ENCODE measurements at regions not wholly inside any gene's neighbourhood (a gene's known extent, or its start where the extent isn't known, plus 50 kb on each side); places are given as distances from the start of the nearest gene placed in this dataset.

DNA sequence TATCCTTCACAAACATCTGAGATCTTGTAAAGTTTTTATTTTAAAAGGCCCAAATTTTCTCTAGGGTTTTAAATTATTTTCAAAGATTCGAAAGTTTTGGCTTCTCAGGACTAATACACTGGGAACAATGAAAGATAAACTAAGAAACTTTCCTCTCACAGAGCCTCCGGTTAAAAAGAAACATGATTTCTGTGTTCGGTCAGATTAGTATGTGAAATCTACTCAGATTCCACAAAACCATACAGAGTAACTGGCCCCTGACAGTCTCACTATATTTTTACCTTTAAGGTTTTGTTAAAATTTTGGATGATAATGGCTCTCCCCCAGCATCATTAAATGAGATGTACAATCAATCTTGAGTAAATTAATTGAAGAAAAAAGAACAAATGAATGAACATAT, 471.0 kb downstream of the COL12A1 start:
- ChIA-PET CTCF (no interaction called here), POLR2A (ENCODE audit: unreplicated experiment) (no interaction called here)

DNA sequence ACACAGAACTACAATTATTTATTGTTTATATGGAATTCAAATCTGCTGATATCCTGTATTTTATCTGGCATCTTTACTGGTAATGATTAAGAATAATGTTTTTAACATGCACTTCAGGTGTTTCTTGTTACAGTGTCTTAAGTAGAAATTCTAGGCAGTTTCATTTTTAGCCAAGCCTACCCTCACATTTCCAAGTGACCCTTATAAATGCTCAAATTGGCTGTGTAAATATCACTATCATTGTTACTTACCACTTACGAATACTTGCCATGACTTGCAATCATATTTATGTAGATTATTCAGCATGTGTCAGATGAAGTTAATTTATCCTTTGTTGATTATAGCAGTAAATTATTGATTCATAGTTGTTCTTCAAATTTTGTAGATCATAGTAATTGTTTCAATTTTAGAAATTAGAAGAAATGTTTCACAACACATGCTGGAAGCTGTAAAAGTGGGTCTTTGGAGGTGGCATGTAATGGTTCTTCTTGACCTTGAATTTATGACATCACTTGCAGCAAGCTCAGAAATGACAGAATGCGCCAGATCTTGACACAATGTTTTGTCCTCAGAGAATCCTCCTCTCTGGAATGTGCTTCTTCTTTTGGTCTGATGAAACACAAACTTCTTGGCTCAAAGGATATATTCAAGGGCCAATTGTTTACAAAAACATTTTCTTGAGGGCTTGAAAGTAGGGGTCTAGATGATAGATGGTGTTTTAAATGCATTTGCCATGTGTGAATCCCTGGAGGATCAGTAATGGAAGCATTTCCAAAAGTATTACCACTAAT, 471.8 kb downstream of the COL12A1 start:
- no peaks in the 10 kb centered on the region for H4K20me1 ChIP-seq (ENCODE audit: low read length)
- no peak overlapping the region for H3K27ac ChIP-seq (ENCODE audit: low read length)
- H3K36me3 ChIP-seq (ENCODE audit: low read depth, low read length) = no peaks in the 10 kb centered on the region
- H3F3A ChIP-seq (ENCODE audit: low read length, unreplicated experiment) = no peaks in the 10 kb centered on the region
- no peak for TF ChIP-seq EZH2 (IDR thresholded peaks at IDR 0.05; ENCODE audit: low read length, unreplicated experiment)
- no peak for TF ChIP-seq EZH2phosphoT487 (IDR thresholded peaks at IDR 0.05; ENCODE audit: borderline replicate concordance, low read length)
- TF ChIP-seq, protein P1, sequence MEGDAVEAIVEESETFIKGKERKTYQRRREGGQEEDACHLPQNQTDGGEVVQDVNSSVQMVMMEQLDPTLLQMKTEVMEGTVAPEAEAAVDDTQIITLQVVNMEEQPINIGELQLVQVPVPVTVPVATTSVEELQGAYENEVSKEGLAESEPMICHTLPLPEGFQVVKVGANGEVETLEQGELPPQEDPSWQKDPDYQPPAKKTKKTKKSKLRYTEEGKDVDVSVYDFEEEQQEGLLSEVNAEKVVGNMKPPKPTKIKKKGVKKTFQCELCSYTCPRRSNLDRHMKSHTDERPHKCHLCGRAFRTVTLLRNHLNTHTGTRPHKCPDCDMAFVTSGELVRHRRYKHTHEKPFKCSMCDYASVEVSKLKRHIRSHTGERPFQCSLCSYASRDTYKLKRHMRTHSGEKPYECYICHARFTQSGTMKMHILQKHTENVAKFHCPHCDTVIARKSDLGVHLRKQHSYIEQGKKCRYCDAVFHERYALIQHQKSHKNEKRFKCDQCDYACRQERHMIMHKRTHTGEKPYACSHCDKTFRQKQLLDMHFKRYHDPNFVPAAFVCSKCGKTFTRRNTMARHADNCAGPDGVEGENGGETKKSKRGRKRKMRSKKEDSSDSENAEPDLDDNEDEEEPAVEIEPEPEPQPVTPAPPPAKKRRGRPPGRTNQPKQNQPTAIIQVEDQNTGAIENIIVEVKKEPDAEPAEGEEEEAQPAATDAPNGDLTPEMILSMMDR (conservative IDR thresholded peaks at IDR 0.05; ENCODE audit: low read depth, low read length) = no peak
- no TSS peak for BruUV-seq (replicated peaks)
- no peak overlapping the region for H3K4me3 ChIP-seq (ENCODE audit: low read length)
- no peaks in the 10 kb centered on the region for H3K9me2 ChIP-seq (replicated peaks; ENCODE audit: low read length)
- H3K4me1 ChIP-seq (ENCODE audit: insufficient read depth, low read length) = peaks cover 18% of the 10 kb centered on the region
- ATAC-seq = no peak
- POLR2A ChIA-PET (ENCODE audit: unreplicated experiment) = no interaction called here
- no peaks in the 10 kb centered on the region for H3K9me3 ChIP-seq (ENCODE audit: low read length)
- H3K4me2 ChIP-seq (ENCODE audit: low read length) = no peak overlapping the region
- no peak overlapping the region for H2AFZ ChIP-seq (ENCODE audit: low read length)
- no peak overlapping the region for H3K9ac ChIP-seq (ENCODE audit: low read length)
- H3K79me2 ChIP-seq (ENCODE audit: low read length) = no peaks in the 10 kb centered on the region
- CTCF ChIA-PET = no interaction called here
- H3K27me3 ChIP-seq (ENCODE audit: low read length) = no peaks in the 10 kb centered on the region
- intact Hi-C loops (cut with micrococcal nuclease) = no loop called here
- no peak for DNase-seq

More for the DNA sequence above, 471.0 kb downstream of the COL12A1 start:
- Histone ChIP-seq H3K9me2 (replicated peaks; ENCODE audit: low read length) (no peaks in the 10 kb centered on the region), H3K27me3 (ENCODE audit: low read length) (no peaks in the 10 kb centered on the region), H3K36me3 (ENCODE audit: low read depth, low read length) (no peaks in the 10 kb centered on the region), H3K27ac (ENCODE audit: low read length) (no peak overlapping the region), H3K9me3 (ENCODE audit: low read length) (no peaks in the 10 kb centered on the region), H3K4me3 (ENCODE audit: low read length) (no peak overlapping the region), H3K9ac (ENCODE audit: low read length) (no peak overlapping the region), H2AFZ (ENCODE audit: low read length) (no peak overlapping the region), H3K4me2 (ENCODE audit: low read length) (no peak overlapping the region), H3K79me2 (ENCODE audit: low read length) (no peaks in the 10 kb centered on the region), H3F3A (ENCODE audit: low read length, unreplicated experiment) (no peaks in the 10 kb centered on the region), H3K4me1 (ENCODE audit: insufficient read depth, low read length) (peaks cover 18% of the 10 kb centered on the region), H4K20me1 (ENCODE audit: low read length) (no peaks in the 10 kb centered on the region)
- BruUV-seq (replicated peaks) = no TSS peak
- TF ChIP-seq EZH2phosphoT487 (IDR thresholded peaks at IDR 0.05; ENCODE audit: borderline replicate concordance, low read length) = no peak
- TF ChIP-seq, protein P1 (conservative IDR thresholded peaks at IDR 0.05; ENCODE audit: low read depth, low read length) = no peak
- TF ChIP-seq EZH2 (IDR thresholded peaks at IDR 0.05; ENCODE audit: low read length, unreplicated experiment) = no peak
- ATAC-seq (no peak), DNase-seq (no peak)
- intact Hi-C loops (cut with micrococcal nuclease) = no loop called here

DNA sequence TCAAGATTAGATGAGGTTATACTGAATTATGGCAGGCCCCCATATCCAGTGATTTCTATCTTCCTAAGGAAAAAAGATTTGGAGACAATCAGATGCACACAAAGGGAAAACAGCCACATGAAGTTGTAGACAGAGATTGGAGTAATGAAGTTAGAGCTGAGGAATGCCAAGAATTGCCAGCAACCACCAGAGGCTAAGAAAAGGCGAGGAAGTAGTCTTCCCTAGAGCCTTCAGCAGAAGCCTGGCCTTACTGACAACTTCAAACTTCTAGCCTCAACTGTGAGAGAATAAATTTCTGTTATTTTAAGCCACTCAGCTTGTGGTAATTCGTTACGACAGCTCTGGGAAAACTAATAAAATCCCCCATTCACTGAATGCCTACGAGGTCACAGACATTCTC, 473.9 kb downstream of the COL12A1 start:
- no peak for TF ChIP-seq EZH2phosphoT487 (IDR thresholded peaks at IDR 0.05; ENCODE audit: borderline replicate concordance, low read length)
- no peak for TF ChIP-seq EZH2 (IDR thresholded peaks at IDR 0.05; ENCODE audit: low read length, unreplicated experiment)
- TF ChIP-seq, protein P1 (conservative IDR thresholded peaks at IDR 0.05; ENCODE audit: low read depth, low read length) = no peak
- no peak overlapping the region for H3K4me2 ChIP-seq (ENCODE audit: low read length)
- H3K9me3 ChIP-seq (ENCODE audit: low read length) = no peaks in the 10 kb centered on the region
- no peaks in the 10 kb centered on the region for H3K9me2 ChIP-seq (replicated peaks; ENCODE audit: low read length)
- no peak overlapping the region for H2AFZ ChIP-seq (ENCODE audit: low read length)
- H3K4me3 ChIP-seq (ENCODE audit: low read length) = no peak overlapping the region
- BruUV-seq (replicated peaks) = no TSS peak
- no peaks in the 10 kb centered on the region for H3K27me3 ChIP-seq (ENCODE audit: low read length)
- no peaks in the 10 kb centered on the region for H4K20me1 ChIP-seq (ENCODE audit: low read length)
- no peak for DNase-seq
- H3K27ac ChIP-seq (ENCODE audit: low read length) = no peak overlapping the region
- ChIA-PET POLR2A (ENCODE audit: unreplicated experiment) (no interaction called here), CTCF (no interaction called here)
- H3K4me1 ChIP-seq (ENCODE audit: insufficient read depth, low read length) = peaks cover 18% of the 10 kb centered on the region
- H3K36me3 ChIP-seq (ENCODE audit: low read depth, low read length) = no peaks in the 10 kb centered on the region
- no peak overlapping the region for H3K9ac ChIP-seq (ENCODE audit: low read length)
- ATAC-seq = no peak
- no peaks in the 10 kb centered on the region for H3F3A ChIP-seq (ENCODE audit: low read length, unreplicated experiment)
- intact Hi-C loops (cut with micrococcal nuclease) = no loop called here
- H3K79me2 ChIP-seq (ENCODE audit: low read length) = no peaks in the 10 kb centered on the region
